HG03565 (cell line): ENCODE measurements at regions not wholly inside any gene's neighbourhood (a gene's known extent, or its start where the extent isn't known, plus 50 kb on each side); places are given as distances from the start of the nearest gene placed in this dataset.
"Not testable (repeated sequence)": the region's sequence is repeated elsewhere in the genome, so short reads cannot be mapped to it uniquely, and the experiment has no call there.

ENCODE experiments used
- ATAC-seq: cut with Tn5 transposase; IDR thresholded peaks from one replicate; pipeline ENCODE4 v1.9.1; 2021; ENCODE audit warnings: mild to moderate bottlenecking, moderate library complexity; ENCODE audit not compliant: unreplicated experiment

- no peak for ATAC-seq
Measured at GRCh38 chr2:187775196-187775595, 221.0 kb upstream of the TFPI start.

GRCh38 chr2:187775651-187776050 is 221.4 kb upstream of the TFPI start:
- no peak for ATAC-seq

- no peak for ATAC-seq
Measured at GRCh38 chr2:187782301-187782700, 228.1 kb upstream of the TFPI start.

GRCh38 chr2:187783446-187783845 is 229.2 kb upstream of the TFPI start:
- no peak for ATAC-seq

GRCh38 chr2:187784138-187784537 is 229.9 kb upstream of the TFPI start:
- ATAC-seq: not testable (repeated sequence)

GRCh38 chr2:187799601-187800000 is 245.4 kb upstream of the TFPI start:
- no peak for ATAC-seq

- ATAC-seq: no peak
Measured at GRCh38 chr2:187803816-187804215, 249.6 kb upstream of the TFPI start.

- ATAC-seq: no peak
Measured at GRCh38 chr2:187815113-187815512, 260.9 kb upstream of the TFPI start.

GRCh38 chr2:187819624-187820023 is 265.4 kb upstream of the TFPI start:
- ATAC-seq: no peak

- ATAC-seq: no peak
Measured at GRCh38 chr2:187825108-187825507, 270.9 kb upstream of the TFPI start.

- ATAC-seq: no peak
Measured at GRCh38 chr2:187826023-187826422, 271.8 kb upstream of the TFPI start.

- no peak for ATAC-seq
Measured at GRCh38 chr2:187834787-187835186, 280.6 kb upstream of the TFPI start.

GRCh38 chr2:187838690-187839089 is 284.5 kb upstream of the TFPI start:
- ATAC-seq: no peak

GRCh38 chr2:187842315-187842714 is 288.1 kb upstream of the TFPI start:
- no peak for ATAC-seq

GRCh38 chr2:187842978-187843847 is 289.0 kb upstream of the TFPI start:
- ATAC-seq: no peak

GRCh38 chr2:187847245-187848208 is 293.3 kb upstream of the TFPI start:
- no peak for ATAC-seq

- ATAC-seq: no peak
Measured at GRCh38 chr2:187851955-187852561, 297.8 kb upstream of the TFPI start.

- no peak for ATAC-seq
Measured at GRCh38 chr2:187853381-187853791, 299.2 kb upstream of the TFPI start.

- no peak for ATAC-seq
Measured at GRCh38 chr2:187854801-187855200, 300.6 kb upstream of the TFPI start.

- no peak for ATAC-seq
Measured at GRCh38 chr2:187855689-187856088, 301.5 kb upstream of the TFPI start.

GRCh38 chr2:187857826-187858225 is 303.6 kb upstream of the TFPI start:
- no peak for ATAC-seq
